ENCODE measurements at regions not wholly inside any gene's neighbourhood (a gene's known extent, or its start where the extent isn't known, plus 50 kb on each side); places are given as distances from the start of the nearest gene placed in this dataset.

DNA sequence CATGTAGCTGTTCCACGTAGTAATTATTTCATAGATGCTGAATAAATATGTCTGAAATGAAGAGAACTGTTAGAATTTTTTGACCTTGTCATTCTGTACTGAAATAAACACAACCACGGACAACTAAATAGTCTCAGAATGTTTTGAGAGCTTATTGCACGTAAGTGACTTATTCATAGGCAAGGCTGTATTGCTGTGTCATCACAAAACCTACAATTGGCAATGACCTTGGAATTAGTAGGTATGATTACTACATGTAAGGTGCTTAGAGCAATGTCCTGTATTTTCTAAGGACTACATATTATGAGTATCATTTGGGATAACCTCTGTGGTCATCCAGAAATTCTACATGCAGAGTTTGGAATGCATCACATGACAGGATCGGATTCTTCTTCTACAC, 237.2 kb upstream of the PUDP start:
- no peak for TF ChIP-seq CTCF (IDR thresholded peaks at IDR 0.05)
- TF ChIP-seq POLR2A (IDR thresholded peaks at IDR 0.05): no peak
